ENCODE measurements at regions not wholly inside any gene's neighbourhood (a gene's known extent, or its start where the extent isn't known, plus 50 kb on each side); places are given as distances from the start of the nearest gene placed in this dataset.

- TF ChIP-seq ZNF24 (IDR thresholded peaks at IDR 0.05) (peak; percentile 68), ZNF276 (CRISPR knock-in tag; IDR thresholded peaks at IDR 0.05; ENCODE audit: low read depth) (no peak), MXD1 (CRISPR knock-in tag; IDR thresholded peaks at IDR 0.05) (no peak), MAX (IDR thresholded peaks at IDR 0.05) (no peak), SMAD1 (CRISPR knock-in tag; IDR thresholded peaks at IDR 0.05; ENCODE audit: borderline replicate concordance, low read depth) (no peak), PRPF4 (IDR thresholded peaks at IDR 0.05; ENCODE audit: low read depth, low read length, poor library complexity, severe bottlenecking) (no peak), ZFP1 (CRISPR knock-in tag; IDR thresholded peaks at IDR 0.05) (no peak), CTCF (CRISPR knock-in tag; IDR thresholded peaks at IDR 0.05) (no peak), NR2C2 (CRISPR knock-in tag; IDR thresholded peaks at IDR 0.05; ENCODE audit: borderline replicate concordance) (no peak), TERF1 (CRISPR knock-in tag; IDR thresholded peaks at IDR 0.05) (no peak), POLR2A (IDR thresholded peaks at IDR 0.05; ENCODE audit: insufficient read depth in 1 of 2, low read depth in 2 of 2, low read length in 2 of 2) (no peak), ZNF414 (CRISPR knock-in tag; IDR thresholded peaks at IDR 0.05) (no peak), CC2D1A (CRISPR knock-in tag; IDR thresholded peaks at IDR 0.05) (no peak)
These were observed 74.6 kb downstream of the ARL4C start for GRCh38 chr2:234422273-234422732.

Data from HepG2 (cell line).